GM23338 (cell line): ENCODE measurements at regions not wholly inside any gene's neighbourhood (a gene's known extent, or its start where the extent isn't known, plus 50 kb on each side); places are given as distances from the start of the nearest gene placed in this dataset.

Source experiments
- ATAC-seq: fragments of 200-7000 bp; cut with Tn5 transposase; 3 replicates; pipeline ENCODE4 v1.9.1; 2020
- DNase-seq: peaks from one replicate; pipeline ENCODE4 v3.0.0-alpha.2; 2015; ENCODE audit warnings: low spot score
- H2AFZ ChIP-seq: fragments of 200-600 bp; sonication (generic); 2 replicates; pipeline ENCODE4 v1.8.0; 2016; ENCODE audit warnings: antibody characterized with exemption, mild to moderate bottlenecking, moderate library complexity
- H3F3A ChIP-seq: fragments of 200-600 bp; sonication (generic); replicated peaks from 2 replicates; pipeline ENCODE4 v1.8.0; 2017; ENCODE audit warnings: antibody characterized with exemption, mixed run types, low read depth
- H3K27ac ChIP-seq: fragments of 200-600 bp; sonication (generic); 2 replicates; pipeline ENCODE4 v1.6.1; 2016; ENCODE audit warnings: low read depth
- H3K27me3 ChIP-seq: fragments of 200-600 bp; sonication (generic); 2 replicates; pipeline ENCODE4 v1.8.0; 2016; ENCODE audit warnings: mild to moderate bottlenecking, mixed run types, moderate library complexity; ENCODE audit not compliant: insufficient read depth
- H3K36me3 ChIP-seq: fragments of 200-600 bp; sonication (generic); 2 replicates; pipeline ENCODE4 v1.8.0; 2016; ENCODE audit warnings: mild to moderate bottlenecking; ENCODE audit not compliant: insufficient read depth
- H3K4me1 ChIP-seq: fragments of 200-600 bp; sonication (generic); 2 replicates; pipeline ENCODE4 v1.8.0; 2016; ENCODE audit warnings: mild to moderate bottlenecking, moderate library complexity; ENCODE audit not compliant: insufficient read depth
- H3K4me2 ChIP-seq: fragments of 200-600 bp; sonication (generic); 2 replicates; pipeline ENCODE4 v1.7.1; 2017; ENCODE audit warnings: mixed run types
- H3K4me3 ChIP-seq: fragments of 200-600 bp; sonication (generic); 2 replicates; pipeline ENCODE4 v1.6.1; 2016; ENCODE audit warnings: mixed run types
- H3K79me2 ChIP-seq: fragments of 200-600 bp; sonication (generic); replicated peaks from 2 replicates; pipeline ENCODE4 v1.8.0; 2017; ENCODE audit warnings: mild to moderate bottlenecking; ENCODE audit not compliant: insufficient read depth
- H3K9me2 ChIP-seq: fragments of 200-600 bp; sonication (generic); 2 replicates; pipeline ENCODE4 v1.8.0; 2017; ENCODE audit not compliant: insufficient read depth
- H4K20me1 ChIP-seq: fragments of 200-600 bp; sonication (generic); replicated peaks from 2 replicates; pipeline ENCODE4 v1.8.0; 2017; ENCODE audit warnings: mild to moderate bottlenecking; ENCODE audit not compliant: insufficient read depth
- H3K27ac Mint-ChIP-seq: 2 replicates; pipeline ENCODE4 v1.8.0; 2020; ENCODE audit warnings: inconsistent platforms, mild to moderate bottlenecking, moderate library complexity, mixed read lengths
- H3K27me3 Mint-ChIP-seq: 3 replicates; pipeline ENCODE4 v1.8.0; 2022; ENCODE audit warnings: low read depth, mild to moderate bottlenecking, moderate library complexity, mixed read lengths, inconsistent platforms; ENCODE audit not compliant: insufficient read depth, poor library complexity
- H3K36me3 Mint-ChIP-seq: 3 replicates; pipeline ENCODE4 v1.8.0; 2021; ENCODE audit warnings: low read depth, mild to moderate bottlenecking, inconsistent platforms, moderate library complexity, mixed read lengths
- H3K4me1 Mint-ChIP-seq: 3 replicates; pipeline ENCODE4 v1.8.0; 2020; ENCODE audit warnings: mild to moderate bottlenecking, inconsistent platforms, mixed read lengths
- H3K4me3 Mint-ChIP-seq: 3 replicates; pipeline ENCODE4 v1.8.0; 2021; ENCODE audit warnings: moderate library complexity, mild to moderate bottlenecking, inconsistent platforms, mixed read lengths
- H3K9me3 Mint-ChIP-seq: 3 replicates; pipeline ENCODE4 v1.8.0; 2020; ENCODE audit warnings: moderate library complexity, mild to moderate bottlenecking, inconsistent platforms, mixed read lengths
- EZH2phosphoT487 ChIP-seq: fragments of 200-600 bp; sonication (generic); IDR thresholded peaks from one replicate; pipeline ENCODE4 v1.8.1; 2018; ENCODE audit warnings: antibody characterized with exemption; ENCODE audit not compliant: unreplicated experiment
- STAT1 ChIP-seq: IDR thresholded peaks from one replicate; pipeline ENCODE4 v1.6.1; 2016; ENCODE audit warnings: antibody characterized with exemption; ENCODE audit not compliant: unreplicated experiment
- ZNF114 ChIP-seq: fragments of 250-450 bp; sonication (Bioruptor Pico); IDR thresholded peaks from 2 replicates; pipeline ENCODE4 v1.5.0; 2020; ENCODE audit warnings: mild to moderate bottlenecking, moderate library complexity
- ZNF331 ChIP-seq: fragments of 250-450 bp; sonication (Bioruptor Pico); IDR thresholded peaks from 2 replicates; pipeline ENCODE4 v1.5.0; 2020; ENCODE audit warnings: low read depth, mild to moderate bottlenecking, moderate library complexity
- TF ChIP-seq, protein P1 (sequence below): fragments of 250-450 bp; sonication (Bioruptor Pico); IDR thresholded peaks from 2 replicates; pipeline ENCODE4 v1.5.0; 2020; ENCODE audit warnings: mild to moderate bottlenecking, moderate library complexity

DNA sequence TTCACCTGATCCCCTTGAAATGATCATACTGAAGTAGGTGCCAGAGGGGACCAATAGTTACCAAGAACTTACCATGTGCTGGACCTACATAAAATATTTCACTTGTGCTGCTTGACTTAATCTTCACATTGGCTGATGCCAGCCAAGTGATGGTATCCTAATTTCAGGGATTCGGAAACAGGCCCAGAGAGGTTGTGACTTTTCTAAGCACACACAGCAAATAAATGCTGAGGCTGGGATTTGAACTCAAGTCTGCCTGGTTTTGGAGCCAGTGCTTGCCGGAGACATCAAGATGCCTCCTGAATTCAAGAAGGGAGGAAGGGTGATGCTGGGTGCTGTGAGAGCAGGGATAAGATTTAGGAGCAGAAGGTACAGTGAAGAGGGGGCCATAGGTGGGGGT, 173.5 kb upstream of the LHX5 start:
- Mint-ChIP-seq H3K9me3 (no peaks in the 10 kb centered on the region; the same call in 1 of the 3 replicates), H3K27ac (no peak overlapping the region), H3K36me3 (no peaks in the 10 kb centered on the region), H3K4me1 (peaks cover 13% of the 10 kb centered on the region), H3K27me3 (peaks cover 30% of the 10 kb centered on the region), H3K4me3 (no peak overlapping the region; the same call in 2 of the 3 replicates)
- Histone ChIP-seq H3K27me3 (no peaks in the 10 kb centered on the region), H3K4me2 (no peak overlapping the region), H3K4me3 (no peak overlapping the region), H3K9me2 (no peaks in the 10 kb centered on the region), H3K36me3 (no peaks in the 10 kb centered on the region), H3K79me2 (no peaks in the 10 kb centered on the region), H2AFZ (no peak overlapping the region), H3F3A (no peaks in the 10 kb centered on the region), H3K4me1 (peaks cover 10% of the 10 kb centered on the region), H4K20me1 (no peaks in the 10 kb centered on the region), H3K27ac (no peak overlapping the region)
- no peak for DNase-seq
- no peak for ATAC-seq
- no peak for TF ChIP-seq ZNF331
- TF ChIP-seq, protein P1, sequence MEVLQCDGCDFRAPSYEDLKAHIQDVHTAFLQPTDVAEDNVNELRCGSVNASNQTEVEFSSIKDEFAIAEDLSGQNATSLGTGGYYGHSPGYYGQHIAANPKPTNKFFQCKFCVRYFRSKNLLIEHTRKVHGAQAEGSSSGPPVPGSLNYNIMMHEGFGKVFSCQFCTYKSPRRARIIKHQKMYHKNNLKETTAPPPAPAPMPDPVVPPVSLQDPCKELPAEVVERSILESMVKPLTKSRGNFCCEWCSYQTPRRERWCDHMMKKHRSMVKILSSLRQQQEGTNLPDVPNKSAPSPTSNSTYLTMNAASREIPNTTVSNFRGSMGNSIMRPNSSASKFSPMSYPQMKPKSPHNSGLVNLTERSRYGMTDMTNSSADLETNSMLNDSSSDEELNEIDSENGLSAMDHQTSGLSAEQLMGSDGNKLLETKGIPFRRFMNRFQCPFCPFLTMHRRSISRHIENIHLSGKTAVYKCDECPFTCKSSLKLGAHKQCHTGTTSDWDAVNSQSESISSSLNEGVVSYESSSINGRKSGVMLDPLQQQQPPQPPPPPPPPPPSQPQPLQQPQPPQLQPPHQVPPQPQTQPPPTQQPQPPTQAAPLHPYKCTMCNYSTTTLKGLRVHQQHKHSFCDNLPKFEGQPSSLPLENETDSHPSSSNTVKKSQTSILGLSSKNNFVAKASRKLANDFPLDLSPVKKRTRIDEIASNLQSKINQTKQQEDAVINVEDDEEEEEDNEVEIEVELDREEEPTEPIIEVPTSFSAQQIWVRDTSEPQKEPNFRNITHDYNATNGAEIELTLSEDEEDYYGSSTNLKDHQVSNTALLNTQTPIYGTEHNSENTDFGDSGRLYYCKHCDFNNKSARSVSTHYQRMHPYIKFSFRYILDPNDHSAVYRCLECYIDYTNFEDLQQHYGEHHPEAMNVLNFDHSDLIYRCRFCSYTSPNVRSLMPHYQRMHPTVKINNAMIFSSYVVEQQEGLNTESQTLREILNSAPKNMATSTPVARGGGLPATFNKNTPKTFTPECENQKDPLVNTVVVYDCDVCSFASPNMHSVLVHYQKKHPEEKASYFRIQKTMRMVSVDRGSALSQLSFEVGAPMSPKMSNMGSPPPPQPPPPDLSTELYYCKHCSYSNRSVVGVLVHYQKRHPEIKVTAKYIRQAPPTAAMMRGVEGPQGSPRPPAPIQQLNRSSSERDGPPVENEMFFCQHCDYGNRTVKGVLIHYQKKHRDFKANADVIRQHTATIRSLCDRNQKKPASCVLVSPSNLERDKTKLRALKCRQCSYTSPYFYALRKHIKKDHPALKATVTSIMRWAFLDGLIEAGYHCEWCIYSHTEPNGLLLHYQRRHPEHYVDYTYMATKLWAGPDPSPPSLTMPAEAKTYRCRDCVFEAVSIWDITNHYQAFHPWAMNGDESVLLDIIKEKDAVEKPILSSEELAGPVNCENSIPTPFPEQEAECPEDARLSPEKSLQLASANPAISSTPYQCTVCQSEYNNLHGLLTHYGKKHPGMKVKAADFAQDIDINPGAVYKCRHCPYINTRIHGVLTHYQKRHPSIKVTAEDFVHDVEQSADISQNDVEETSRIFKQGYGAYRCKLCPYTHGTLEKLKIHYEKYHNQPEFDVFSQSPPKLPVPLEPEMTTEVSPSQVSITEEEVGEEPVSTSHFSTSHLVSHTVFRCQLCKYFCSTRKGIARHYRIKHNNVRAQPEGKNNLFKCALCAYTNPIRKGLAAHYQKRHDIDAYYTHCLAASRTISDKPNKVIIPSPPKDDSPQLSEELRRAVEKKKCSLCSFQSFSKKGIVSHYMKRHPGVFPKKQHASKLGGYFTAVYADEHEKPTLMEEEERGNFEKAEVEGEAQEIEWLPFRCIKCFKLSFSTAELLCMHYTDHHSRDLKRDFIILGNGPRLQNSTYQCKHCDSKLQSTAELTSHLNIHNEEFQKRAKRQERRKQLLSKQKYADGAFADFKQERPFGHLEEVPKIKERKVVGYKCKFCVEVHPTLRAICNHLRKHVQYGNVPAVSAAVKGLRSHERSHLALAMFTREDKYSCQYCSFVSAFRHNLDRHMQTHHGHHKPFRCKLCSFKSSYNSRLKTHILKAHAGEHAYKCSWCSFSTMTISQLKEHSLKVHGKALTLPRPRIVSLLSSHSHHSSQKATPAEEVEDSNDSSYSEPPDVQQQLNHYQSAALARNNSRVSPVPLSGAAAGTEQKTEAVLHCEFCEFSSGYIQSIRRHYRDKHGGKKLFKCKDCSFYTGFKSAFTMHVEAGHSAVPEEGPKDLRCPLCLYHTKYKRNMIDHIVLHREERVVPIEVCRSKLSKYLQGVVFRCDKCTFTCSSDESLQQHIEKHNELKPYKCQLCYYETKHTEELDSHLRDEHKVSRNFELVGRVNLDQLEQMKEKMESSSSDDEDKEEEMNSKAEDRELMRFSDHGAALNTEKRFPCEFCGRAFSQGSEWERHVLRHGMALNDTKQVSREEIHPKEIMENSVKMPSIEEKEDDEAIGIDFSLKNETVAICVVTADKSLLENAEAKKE (CRISPR knock-in tag), result no peak
- no peak for TF ChIP-seq STAT1
- TF ChIP-seq ZNF114 (CRISPR knock-in tag), result no peak

DNA sequence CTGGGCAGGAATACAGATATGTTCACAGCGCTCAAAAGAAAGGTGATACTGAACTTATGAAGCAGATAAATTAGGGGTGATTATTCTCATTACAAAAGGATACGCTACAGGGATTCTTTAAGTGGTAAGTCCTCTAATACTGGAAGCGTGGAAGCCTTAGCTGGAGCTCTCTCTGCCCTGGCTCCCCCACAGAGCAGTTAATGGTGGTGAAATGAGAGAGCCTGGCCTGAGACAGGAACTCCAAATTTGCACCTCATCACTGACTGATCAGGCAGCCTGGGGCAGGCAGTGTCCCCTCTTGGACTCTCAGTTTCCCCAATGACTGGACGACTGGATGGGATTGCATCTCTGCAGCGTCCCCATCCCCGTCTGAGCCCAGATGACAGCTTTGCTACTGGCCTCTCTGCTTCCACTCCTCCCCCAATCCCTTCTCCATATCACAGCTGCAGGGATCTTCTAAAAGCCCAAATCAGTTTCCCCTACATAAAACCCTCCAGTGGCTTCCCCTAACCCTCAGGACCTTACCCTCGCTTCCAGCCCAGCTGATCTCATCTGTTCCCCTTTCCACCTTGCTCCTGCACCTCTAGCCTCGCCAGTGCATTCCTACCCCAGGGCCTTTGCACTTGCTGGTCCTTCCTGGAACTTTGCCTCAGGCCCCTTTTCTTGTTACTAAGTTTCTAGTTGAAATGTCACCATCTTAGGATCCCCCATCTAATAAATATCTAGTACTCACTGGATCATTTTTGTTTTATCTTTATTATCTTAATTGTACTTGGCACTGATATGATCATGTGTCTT, 171.7 kb upstream of the LHX5 start:
- Histone ChIP-seq H3F3A (no peaks in the 10 kb centered on the region), H3K9me2 (no peaks in the 10 kb centered on the region), H3K4me3 (no peak overlapping the region), H3K27me3 (no peaks in the 10 kb centered on the region), H3K4me1 (peaks cover 10% of the 10 kb centered on the region), H3K36me3 (no peaks in the 10 kb centered on the region), H4K20me1 (no peaks in the 10 kb centered on the region), H2AFZ (no peak overlapping the region), H3K27ac (no peak overlapping the region), H3K4me2 (no peak overlapping the region), H3K79me2 (no peaks in the 10 kb centered on the region)
- H3K4me1 Mint-ChIP-seq, result peaks cover 19% of the 10 kb centered on the region
- ATAC-seq, result peak; percentile 24; the same call in 1 of the 3 replicates
- no peak for DNase-seq
- H3K9me3 Mint-ChIP-seq, result no peaks in the 10 kb centered on the region; the same call in 1 of the 3 replicates
- H3K27ac Mint-ChIP-seq, result no peak overlapping the region
- H3K4me3 Mint-ChIP-seq, result no peak overlapping the region
- H3K27me3 Mint-ChIP-seq, result peaks cover 33% of the 10 kb centered on the region
- no peaks in the 10 kb centered on the region; the same call in 2 of the 3 replicates for H3K36me3 Mint-ChIP-seq
- TF ChIP-seq EZH2phosphoT487, result no peak
- TF ChIP-seq, protein P1 (CRISPR knock-in tag), result no peak
